OCI-LY3 (cell line): ENCODE measurements at regions not wholly inside any gene's neighbourhood (a gene's known extent, or its start where the extent isn't known, plus 50 kb on each side); places are given as distances from the start of the nearest gene placed in this dataset.

Experiments
- H2AFZ ChIP-seq: fragments of 200-600, 300-600 bp; shearing (Covaris generic); 2 replicates; pipeline ENCODE4 v1.6.0; 2014; ENCODE audit warnings: antibody characterized with exemption, low read depth, low read length
- H3K27ac ChIP-seq: fragments of 200-600, 300-600 bp; sonication (generic); 2 replicates; pipeline ENCODE4 v1.5.1; 2014; ENCODE audit warnings: mild to moderate bottlenecking, low read length, moderate library complexity, mixed read lengths
- H3K27me3 ChIP-seq: fragments of 200-600, 300-600 bp; sonication (generic); 2 replicates; pipeline ENCODE4 v1.6.1; 2014; ENCODE audit warnings: low read depth, low read length, mixed read lengths
- H3K36me3 ChIP-seq: fragments of 200-600, 300-600 bp; sonication (generic); replicated peaks from 2 replicates; pipeline ENCODE3; 2014; ENCODE audit warnings: low read depth, low read length, mixed read lengths
- H3K4me1 ChIP-seq: fragments of 300-600, 200-600 bp; sonication (generic); 2 replicates; pipeline ENCODE4 v1.6.1; 2014; ENCODE audit warnings: low read length, mixed read lengths
- H3K4me2 ChIP-seq: fragments of 200-600, 300-600 bp; sonication (generic); 2 replicates; pipeline ENCODE4 v1.6.1; 2014; ENCODE audit warnings: low read length, mixed read lengths
- H3K4me3 ChIP-seq: fragments of 300-600, 200-600 bp; sonication (generic); 2 replicates; pipeline ENCODE4 v1.5.1; 2014; ENCODE audit warnings: antibody characterized with exemption, mild to moderate bottlenecking, low read length, moderate library complexity
- H3K79me2 ChIP-seq: fragments of 300-600, 200-600 bp; shearing (Covaris generic); 2 replicates; pipeline ENCODE4 v1.6.1; 2014; ENCODE audit warnings: mild to moderate bottlenecking, low read length, mixed read lengths
- H3K9ac ChIP-seq: fragments of 300-600, 200-600 bp; shearing (Covaris generic); 2 replicates; pipeline ENCODE4 v1.6.0; 2014; ENCODE audit warnings: mild to moderate bottlenecking, low read length, moderate library complexity
- H3K9me3 ChIP-seq: fragments of 200-600, 300-600 bp; shearing (Covaris generic); 2 replicates; pipeline ENCODE4 v1.6.1; 2014; ENCODE audit warnings: low read length, mixed read lengths; ENCODE audit not compliant: insufficient read depth
- H4K20me1 ChIP-seq: fragments of 200-600, 300-600 bp; sonication (generic); 2 replicates; pipeline ENCODE4 v1.6.1; 2016; ENCODE audit warnings: low read length, mixed read lengths; ENCODE audit not compliant: insufficient read depth
- CTCF ChIP-seq: fragments of 200-600, 300-600 bp; sonication (generic); IDR thresholded peaks from 2 replicates; pipeline ENCODE4 v1.5.1; 2014; ENCODE audit warnings: antibody characterized with exemption, low read length, low read depth
- EZH2phosphoT487 ChIP-seq: fragments of 200-600 bp; shearing (Covaris generic); IDR thresholded peaks from 2 replicates; pipeline ENCODE4 v1.6.1; 2018; ENCODE audit warnings: antibody characterized with exemption, mixed run types, low read depth

- Histone ChIP-seq H3K36me3 (no peaks in the 10 kb centered on the region), H3K4me2 (no peak overlapping the region), H3K4me3 (no peak overlapping the region), H3K9me3 (no peaks in the 10 kb centered on the region), H3K9ac (no peak overlapping the region), H3K27me3 (no peaks in the 10 kb centered on the region), H4K20me1 (no peaks in the 10 kb centered on the region), H3K27ac (no peak overlapping the region), H2AFZ (no peak overlapping the region), H3K79me2 (no peaks in the 10 kb centered on the region), H3K4me1 (no peaks in the 10 kb centered on the region)
- TF ChIP-seq EZH2phosphoT487 (no peak), CTCF (no peak)
Observed at GRCh38 chr2:220151341-220151740, 523.9 kb downstream of the SLC4A3 start.

DNA sequence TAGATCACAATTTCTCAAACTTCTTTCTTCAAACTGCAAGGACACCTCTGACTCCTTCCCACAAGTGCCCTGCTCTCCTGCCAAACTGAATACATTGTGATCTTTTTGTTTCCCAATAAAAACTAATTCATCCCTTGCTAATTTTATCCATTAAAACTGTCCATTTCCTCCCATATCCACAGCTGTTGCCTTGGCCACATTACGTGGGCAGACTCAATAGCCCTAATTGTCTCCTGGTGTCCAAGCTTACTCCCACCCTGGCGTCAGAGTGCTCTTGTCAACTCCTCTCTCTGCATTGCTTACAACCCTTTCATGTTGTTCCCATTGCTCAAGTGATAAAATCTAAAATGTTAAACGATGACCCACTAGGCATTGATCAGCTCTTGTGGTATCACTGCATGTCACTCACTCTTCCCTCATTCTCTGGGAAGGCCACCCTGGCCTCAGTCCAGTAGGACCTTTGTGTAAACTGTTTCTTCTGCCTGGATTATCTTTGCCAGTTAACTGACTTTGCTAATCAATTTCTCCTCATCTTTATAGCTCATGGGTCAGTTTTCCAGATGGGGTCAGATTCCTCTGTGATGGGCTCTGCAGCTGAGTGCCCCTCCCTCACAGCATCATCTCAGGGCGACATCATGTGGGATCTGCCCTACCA, 525.0 kb downstream of the SLC4A3 start:
- Histone ChIP-seq H3K9me3 (no peaks in the 10 kb centered on the region), H3K79me2 (no peaks in the 10 kb centered on the region), H3K4me1 (no peaks in the 10 kb centered on the region), H3K27me3 (no peaks in the 10 kb centered on the region), H2AFZ (no peak overlapping the region), H3K4me2 (no peak overlapping the region), H3K27ac (no peak overlapping the region), H3K9ac (no peak overlapping the region), H4K20me1 (no peaks in the 10 kb centered on the region), H3K36me3 (no peaks in the 10 kb centered on the region), H3K4me3 (no peak overlapping the region)
- TF ChIP-seq CTCF: no peak
- no peak for TF ChIP-seq EZH2phosphoT487

DNA sequence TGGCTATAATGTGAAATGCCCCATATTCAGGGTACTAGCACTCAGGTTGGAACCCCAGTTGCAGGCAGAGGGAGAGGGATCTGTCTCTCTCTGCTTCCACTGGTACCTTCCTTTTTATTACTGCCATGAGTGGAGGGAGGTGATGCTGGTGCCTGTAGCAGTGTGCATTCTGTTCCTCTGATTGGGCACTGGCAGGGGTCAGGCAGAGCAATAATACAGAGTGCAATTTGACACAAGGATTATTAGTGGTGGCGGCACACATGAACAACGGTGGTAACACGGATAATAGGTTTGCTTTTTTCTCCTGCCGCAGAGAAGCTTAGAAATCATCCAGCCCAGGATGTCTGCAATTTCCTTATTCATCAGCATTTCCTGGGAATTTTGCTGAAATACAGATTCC, 525.7 kb downstream of the SLC4A3 start:
- Histone ChIP-seq H3K4me3 (no peak overlapping the region), H3K27me3 (no peaks in the 10 kb centered on the region), H3K9me3 (no peaks in the 10 kb centered on the region), H3K36me3 (no peaks in the 10 kb centered on the region), H4K20me1 (no peaks in the 10 kb centered on the region), H3K27ac (no peak overlapping the region), H3K79me2 (no peaks in the 10 kb centered on the region), H3K4me2 (no peak overlapping the region), H3K9ac (no peak overlapping the region), H2AFZ (no peak overlapping the region), H3K4me1 (no peaks in the 10 kb centered on the region)
- TF ChIP-seq EZH2phosphoT487: no peak
- TF ChIP-seq CTCF: no peak

DNA sequence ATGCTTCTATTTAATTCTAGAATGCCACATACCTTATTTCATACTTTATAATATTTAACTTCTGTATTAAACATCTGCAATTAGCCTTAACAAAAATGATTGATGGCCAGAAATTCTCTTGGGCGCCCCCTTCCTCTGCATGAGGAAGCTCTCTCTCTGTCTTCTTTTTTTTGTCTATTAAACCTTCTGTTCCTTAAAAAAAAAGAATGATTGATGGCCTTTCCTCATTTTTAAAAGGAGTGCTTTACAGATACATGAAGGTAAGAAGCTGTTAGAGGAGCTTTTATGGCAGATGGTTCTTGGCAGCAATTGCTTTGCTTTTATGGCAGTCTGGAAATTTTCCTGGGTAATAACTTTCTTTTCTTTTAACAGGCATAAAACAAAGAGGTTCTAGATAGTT, 526.9 kb downstream of the SLC4A3 start:
- Histone ChIP-seq H3K4me3 (no peak overlapping the region), H2AFZ (no peak overlapping the region), H3K4me1 (no peaks in the 10 kb centered on the region), H3K9me3 (no peaks in the 10 kb centered on the region), H3K4me2 (no peak overlapping the region), H3K27me3 (no peaks in the 10 kb centered on the region), H4K20me1 (no peaks in the 10 kb centered on the region), H3K9ac (no peak overlapping the region), H3K36me3 (no peaks in the 10 kb centered on the region), H3K79me2 (no peaks in the 10 kb centered on the region), H3K27ac (no peak overlapping the region)
- TF ChIP-seq EZH2phosphoT487 (no peak), CTCF (no peak)
